ENCODE measurements at regions not wholly inside any gene's neighbourhood (a gene's known extent, or its start where the extent isn't known, plus 50 kb on each side); places are given as distances from the start of the nearest gene placed in this dataset.

- TF ChIP-seq, protein P1, sequence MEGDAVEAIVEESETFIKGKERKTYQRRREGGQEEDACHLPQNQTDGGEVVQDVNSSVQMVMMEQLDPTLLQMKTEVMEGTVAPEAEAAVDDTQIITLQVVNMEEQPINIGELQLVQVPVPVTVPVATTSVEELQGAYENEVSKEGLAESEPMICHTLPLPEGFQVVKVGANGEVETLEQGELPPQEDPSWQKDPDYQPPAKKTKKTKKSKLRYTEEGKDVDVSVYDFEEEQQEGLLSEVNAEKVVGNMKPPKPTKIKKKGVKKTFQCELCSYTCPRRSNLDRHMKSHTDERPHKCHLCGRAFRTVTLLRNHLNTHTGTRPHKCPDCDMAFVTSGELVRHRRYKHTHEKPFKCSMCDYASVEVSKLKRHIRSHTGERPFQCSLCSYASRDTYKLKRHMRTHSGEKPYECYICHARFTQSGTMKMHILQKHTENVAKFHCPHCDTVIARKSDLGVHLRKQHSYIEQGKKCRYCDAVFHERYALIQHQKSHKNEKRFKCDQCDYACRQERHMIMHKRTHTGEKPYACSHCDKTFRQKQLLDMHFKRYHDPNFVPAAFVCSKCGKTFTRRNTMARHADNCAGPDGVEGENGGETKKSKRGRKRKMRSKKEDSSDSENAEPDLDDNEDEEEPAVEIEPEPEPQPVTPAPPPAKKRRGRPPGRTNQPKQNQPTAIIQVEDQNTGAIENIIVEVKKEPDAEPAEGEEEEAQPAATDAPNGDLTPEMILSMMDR (conservative IDR thresholded peaks at IDR 0.05; ENCODE audit: low read length) = no peak
- no peak for DNase-seq (ENCODE audit: low read depth)
- no peak overlapping the region for H3K4me3 ChIP-seq (ENCODE audit: low read length)
Observed at GRCh38 chr12:25843976-25844375, 114.5 kb upstream of the RASSF8 start.

- no peak overlapping the region for H3K4me3 ChIP-seq (ENCODE audit: low read length)
- DNase-seq (ENCODE audit: low read depth) = no peak
- TF ChIP-seq, protein P1 (conservative IDR thresholded peaks at IDR 0.05; ENCODE audit: low read length) = no peak
Observed at GRCh38 chr12:25845415-25845814, 113.1 kb upstream of the RASSF8 start.

- DNase-seq (ENCODE audit: low read depth) = no peak
- TF ChIP-seq, protein P1 (conservative IDR thresholded peaks at IDR 0.05; ENCODE audit: low read length) = no peak
- H3K4me3 ChIP-seq (ENCODE audit: low read length) = no peak overlapping the region
Observed at GRCh38 chr12:25852792-25853191, 105.7 kb upstream of the RASSF8 start.

DNA sequence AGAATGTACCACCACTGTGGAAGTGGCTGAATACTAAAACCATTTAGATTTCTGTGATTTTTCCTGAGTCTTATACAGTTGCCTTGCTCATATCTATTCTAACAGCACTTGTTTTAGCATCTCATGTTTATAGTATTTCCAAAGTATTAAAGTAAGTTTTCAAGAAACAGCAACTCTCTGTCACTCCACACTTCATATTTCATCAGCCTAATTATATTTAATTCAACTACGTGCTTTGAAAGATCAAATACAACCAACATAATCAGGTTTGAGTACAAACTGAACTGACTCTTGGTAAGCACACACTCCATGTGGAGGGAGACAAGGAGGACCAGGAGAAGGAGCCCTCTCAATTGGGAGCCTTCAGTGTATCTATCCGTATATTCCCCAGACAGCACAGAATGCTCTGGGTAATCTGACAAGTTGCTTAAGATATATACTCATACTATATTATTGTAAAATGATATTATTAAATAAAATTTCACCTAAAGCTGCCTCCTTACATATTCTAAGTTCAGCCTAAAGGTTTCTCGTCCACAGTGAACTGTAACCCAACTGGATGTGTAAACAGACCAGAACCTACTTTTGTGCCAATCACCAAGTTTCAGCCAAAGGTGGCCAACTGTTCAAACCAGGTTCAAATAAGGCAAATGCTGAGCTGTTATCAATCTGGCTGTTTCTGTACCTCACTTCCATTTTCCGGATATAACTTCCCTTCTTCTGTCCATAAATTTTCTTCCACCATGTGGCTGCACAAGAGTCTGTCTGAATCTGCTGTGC, 105.0 kb upstream of the RASSF8 start:
- no peak for DNase-seq (ENCODE audit: low read depth)
- no peak overlapping the region for H3K4me3 ChIP-seq (ENCODE audit: low read length)
- TF ChIP-seq, protein P1 (conservative IDR thresholded peaks at IDR 0.05; ENCODE audit: low read length) = no peak

DNA sequence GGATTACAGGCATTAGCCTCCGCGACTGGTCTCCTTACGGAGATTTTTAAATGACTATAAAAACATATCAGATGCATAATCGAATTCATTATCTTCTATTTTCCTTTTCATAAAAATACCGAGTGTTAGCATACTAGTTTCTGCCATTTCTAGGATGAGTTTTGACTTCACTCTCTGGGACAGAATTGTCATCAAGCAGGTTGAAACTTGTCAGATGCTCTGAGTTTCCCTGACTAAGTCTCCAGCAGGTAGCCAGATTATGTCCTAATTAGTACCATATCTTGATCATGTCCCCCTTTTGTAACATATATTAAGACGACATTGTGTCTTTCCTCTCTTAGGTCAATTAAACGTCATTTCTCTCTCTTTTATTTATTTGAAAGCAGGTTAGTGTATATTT, 103.5 kb upstream of the RASSF8 start:
- TF ChIP-seq, protein P1 (conservative IDR thresholded peaks at IDR 0.05; ENCODE audit: low read length) = no peak
- H3K4me3 ChIP-seq (ENCODE audit: low read length) = no peak overlapping the region
- DNase-seq (ENCODE audit: low read depth) = no peak

GRCh38 chr12:25855716-25856115, 102.8 kb upstream of the RASSF8 start:
- TF ChIP-seq, protein P1 (conservative IDR thresholded peaks at IDR 0.05; ENCODE audit: low read length) = no peak
- peak; percentile 20 for DNase-seq (ENCODE audit: low read depth)
- H3K4me3 ChIP-seq (ENCODE audit: low read length) = no peak overlapping the region

GRCh38 chr12:25859976-25860375, 98.5 kb upstream of the RASSF8 start:
- TF ChIP-seq, protein P1 (conservative IDR thresholded peaks at IDR 0.05; ENCODE audit: low read length) = no peak
- no peak overlapping the region for H3K4me3 ChIP-seq (ENCODE audit: low read length)
- no peak for DNase-seq (ENCODE audit: low read depth)

All from AG10803 (cell line).